Gastrocnemius medialis (tissue), 4 donors: ENCODE measurements at regions not wholly inside any gene's neighbourhood (a gene's known extent, or its start where the extent isn't known, plus 50 kb on each side); places are given as distances from the start of the nearest gene placed in this dataset.
"Not testable (repeated sequence)": the region's sequence is repeated elsewhere in the genome, so short reads cannot be mapped to it uniquely, and the experiment has no call there.

Experiments used
- ATAC-seq, 2 donors: fragments of 150-250 bp; one replicate each; pipeline ENCODE4 v1.9.1; 2016
- DNase-seq, 2 donors: peaks; one replicate each; pipeline ENCODE4 v3.0.0-alpha.2; 2019
- H3K27ac ChIP-seq, 4 donors: fragments of 200-600 bp; sonication (generic); 1 replicate in 1 of 4; 2 replicates in 3 of 4; pipeline ENCODE4 v1.5.1; 2016 to 2018; ENCODE audit warnings: mild to moderate bottlenecking in 2 of 4, moderate library complexity in 1 of 4
- H3K27me3 ChIP-seq, 3 donors: fragments of 200-600 bp; sonication (generic) in 2 of 3; 1 replicate in 1 of 3; 2 replicates in 2 of 3; pipeline versions ENCODE4 v1.5.1 to v1.6.0; 2016 to 2019; ENCODE audit warnings: mild to moderate bottlenecking in 1 of 3, moderate library complexity in 1 of 3
- H3K36me3 ChIP-seq, 2 donors: fragments of 200-600 bp; sonication (generic) in 1 of 2; one replicate each; pipeline ENCODE4 v1.5.1; 2017 to 2018
- H3K4me1 ChIP-seq, 2 donors: fragments of 200-600 bp; sonication (generic) in 1 of 2; one replicate each; pipeline ENCODE4 v1.5.1; 2016 to 2017; ENCODE audit warnings: mild to moderate bottlenecking in 2 of 2
- H3K4me3 ChIP-seq, 4 donors: fragments of 200-600 bp; sonication (generic) in 3 of 4; 1 replicate in 1 of 4; 2 replicates in 3 of 4; pipeline ENCODE4 v1.5.1; 2016 to 2019; ENCODE audit warnings: mild to moderate bottlenecking in 2 of 4
- H3K9me3 ChIP-seq, 3 donors: fragments of 200-600 bp; sonication (generic) in 2 of 3; 1 replicate in 1 of 3; 2 replicates in 2 of 3; pipeline ENCODE4 v1.5.1; 2016 to 2019
- CTCF ChIP-seq, 5 experiments: fragments of 450-650 bp in 3 of 5; fragments of 200-600 bp in 2 of 5; sonication (generic) in 2 of 5; IDR thresholded peaks in 4 of 5; conservative IDR thresholded peaks in 1 of 5; 1 replicate in 4 of 5; 2 replicates in 1 of 5; pipeline ENCODE4 v1.5.1; 2016 to 2019; ENCODE audit warnings: antibody characterized with exemption in 5 of 5, mild to moderate bottlenecking in 3 of 5, moderate library complexity in 3 of 5
- POLR2A ChIP-seq, 2 donors: fragments of 450-650 bp; IDR thresholded peaks; one replicate each; pipeline ENCODE4 v1.6.1; 2017; ENCODE audit warnings: antibody characterized with exemption in 2 of 2, mild to moderate bottlenecking in 2 of 2, moderate library complexity in 2 of 2
- in situ Hi-C, 4 donors: fragments of 200-750 bp; cut with MboI; loops; one replicate each; pipeline versions ENCODE4 v1.15.0 to v1.8.0; 2017; ENCODE audit warnings: low sequenced_read_pairs in 4 of 4
- intact Hi-C: fragments of 100-400 bp; cut with DNase I; formaldehyde crosslinking; loops from one replicate; pipeline ENCODE4 v1.15.1; 2023; ENCODE audit warnings: low total_unique reads

GRCh38 chr13:76271728-76272232 is 614.4 kb downstream of the KCTD12 start:
- H3K4me3 ChIP-seq, result no peak overlapping the region
- no peak overlapping the region for H3K27ac ChIP-seq
- ATAC-seq (no peak), DNase-seq (no peak)
- in situ Hi-C loops, result no loop called here
- TF ChIP-seq POLR2A (IDR thresholded peaks at IDR 0.05), result no peak
- no peak for TF ChIP-seq CTCF (IDR thresholded peaks at IDR 0.05 in 4 of 5, conservative IDR thresholded peaks at IDR 0.05 in 1 of 5)
- no peaks in the 10 kb centered on the region for H3K4me1 ChIP-seq
- H3K36me3 ChIP-seq, result no peaks in the 10 kb centered on the region
- no peaks in the 10 kb centered on the region for H3K27me3 ChIP-seq
- intact Hi-C loops, result no loop called here
- H3K9me3 ChIP-seq, result no peaks in the 10 kb centered on the region

- H3K27me3 ChIP-seq, DNase-seq, H3K9me3 ChIP-seq, H3K4me1 ChIP-seq, in situ Hi-C loops, intact Hi-C loops, H3K36me3 ChIP-seq, H3K27ac ChIP-seq, H3K4me3 ChIP-seq, ATAC-seq: not testable (repeated sequence)
These were observed 617.9 kb downstream of the KCTD12 start for GRCh38 chr13:76268307-76268706.

GRCh38 chr13:76267216-76267615 is 619.0 kb downstream of the KCTD12 start:
- Histone ChIP-seq H3K9me3 (no peaks in the 10 kb centered on the region), H3K27ac (no peak overlapping the region), H3K4me1 (no peaks in the 10 kb centered on the region), H3K27me3 (no peaks in the 10 kb centered on the region), H3K4me3 (no peak overlapping the region), H3K36me3 (no peaks in the 10 kb centered on the region)
- ATAC-seq (no peak), DNase-seq (no peak)
- in situ Hi-C loops (no loop called here), intact Hi-C loops (no loop called here)
- no peak for TF ChIP-seq CTCF (IDR thresholded peaks at IDR 0.05 in 4 of 5, conservative IDR thresholded peaks at IDR 0.05 in 1 of 5)
- no peak for TF ChIP-seq POLR2A (IDR thresholded peaks at IDR 0.05)

GRCh38 chr13:76266561-76266960 is 619.6 kb downstream of the KCTD12 start:
- no peaks in the 10 kb centered on the region for H3K27me3 ChIP-seq
- H3K9me3 ChIP-seq, result no peaks in the 10 kb centered on the region
- H3K4me3 ChIP-seq, result no peak overlapping the region
- no peaks in the 10 kb centered on the region for H3K4me1 ChIP-seq
- intact Hi-C loops (no loop called here), in situ Hi-C loops (no loop called here)
- DNase-seq, result no peak
- no peak overlapping the region for H3K27ac ChIP-seq
- H3K36me3 ChIP-seq, result no peaks in the 10 kb centered on the region
- no peak for TF ChIP-seq POLR2A (IDR thresholded peaks at IDR 0.05)
- no peak for TF ChIP-seq CTCF (IDR thresholded peaks at IDR 0.05 in 4 of 5, conservative IDR thresholded peaks at IDR 0.05 in 1 of 5)
- no peak for ATAC-seq

GRCh38 chr13:76250211-76250610 is 614.1 kb downstream of the LMO7 start:
- H3K4me3 ChIP-seq, result no peak overlapping the region
- DNase-seq, result no peak
- in situ Hi-C loops, result no loop called here
- no peaks in the 10 kb centered on the region for H3K27me3 ChIP-seq
- no peak overlapping the region for H3K27ac ChIP-seq
- H3K9me3 ChIP-seq, result no peaks in the 10 kb centered on the region
- no peak for ATAC-seq
- no peaks in the 10 kb centered on the region for H3K36me3 ChIP-seq
- TF ChIP-seq CTCF (IDR thresholded peaks at IDR 0.05 in 4 of 5, conservative IDR thresholded peaks at IDR 0.05 in 1 of 5) (no peak), POLR2A (IDR thresholded peaks at IDR 0.05) (no peak)
- intact Hi-C loops, result no loop called here
- no peaks in the 10 kb centered on the region for H3K4me1 ChIP-seq
